ENCODE measurements at regions not wholly inside any gene's neighbourhood (a gene's known extent, or its start where the extent isn't known, plus 50 kb on each side); places are given as distances from the start of the nearest gene placed in this dataset.

DNA sequence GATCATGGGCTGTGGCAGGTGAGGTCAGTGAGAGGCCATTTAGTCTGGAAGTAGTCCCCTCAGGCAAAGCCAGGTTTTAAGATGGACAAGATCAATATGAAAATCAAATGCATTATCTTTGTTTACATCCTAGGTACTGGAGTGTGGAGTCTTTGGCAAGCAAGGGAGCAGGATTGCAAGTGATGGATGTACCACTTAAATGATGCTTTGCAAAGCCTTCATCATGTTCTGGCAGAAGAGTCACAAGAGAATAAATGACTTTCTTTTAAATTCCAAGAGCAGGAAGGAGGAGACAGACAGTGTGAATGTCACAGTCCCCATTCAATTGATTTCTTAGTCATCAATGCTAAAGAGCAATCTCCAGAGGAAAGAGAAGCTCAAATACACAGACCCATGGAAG is 908.3 kb downstream of the FAM181B start:
- Histone ChIP-seq H3K4me1 (ENCODE audit: control insufficient read depth, insufficient read depth, low read depth, low read length) (no peaks in the 10 kb centered on the region), H2BK120ac (ENCODE audit: low read depth, low read length) (no peak overlapping the region), H2BK5ac (ENCODE audit: low read depth, low read length, poor library complexity, severe bottlenecking) (no peak overlapping the region), H3K36me3 (ENCODE audit: control insufficient read depth in 1 of 2, insufficient read depth in 2 of 2, low read depth in 1 of 2, low read length in 2 of 2) (no peaks in the 10 kb centered on the region), H2BK15ac (ENCODE audit: low read depth, poor library complexity, severe bottlenecking) (no peak overlapping the region), H4K91ac (ENCODE audit: low read length) (no peak overlapping the region), H2BK12ac (ENCODE audit: low read length in 2 of 2) (no peak overlapping the region), H3K4me2 (ENCODE audit: low read length, poor library complexity, severe bottlenecking) (no peak overlapping the region), H3K4me3 (ENCODE audit: insufficient read depth in 1 of 2, low read depth in 1 of 2, low read length in 2 of 2) (no peak overlapping the region), H3K27ac (ENCODE audit: low read length, poor library complexity, severe bottlenecking) (no peak overlapping the region), H3K79me1 (replicated peaks; ENCODE audit: low read length, poor library complexity, severe bottlenecking) (no peaks in the 10 kb centered on the region), H3K9me3 (ENCODE audit: control insufficient read depth, low read length) (peaks cover 4% of the 10 kb centered on the region), H3K4ac (ENCODE audit: low read depth in 1 of 2, low read length in 2 of 2) (no peak overlapping the region), H3K18ac (ENCODE audit: low read depth in 1 of 2, low read length in 2 of 2) (no peak overlapping the region), H3K9ac (ENCODE audit: low read length) (no peak overlapping the region), H2AK5ac (ENCODE audit: low read length, severe bottlenecking) (no peak overlapping the region), H3K14ac (ENCODE audit: low read length in 2 of 2) (no peak overlapping the region), H2AFZ (ENCODE audit: low read depth, low read length) (no peak overlapping the region), H3K23ac (ENCODE audit: low read length in 2 of 2) (no peak overlapping the region), H3K27me3 (ENCODE audit: control insufficient read depth in 1 of 2, insufficient read depth in 1 of 2, low read length in 2 of 2) (no peaks in the 10 kb centered on the region), H4K8ac (ENCODE audit: low read length) (no peak overlapping the region)
- no peak for DNase-seq

DNA sequence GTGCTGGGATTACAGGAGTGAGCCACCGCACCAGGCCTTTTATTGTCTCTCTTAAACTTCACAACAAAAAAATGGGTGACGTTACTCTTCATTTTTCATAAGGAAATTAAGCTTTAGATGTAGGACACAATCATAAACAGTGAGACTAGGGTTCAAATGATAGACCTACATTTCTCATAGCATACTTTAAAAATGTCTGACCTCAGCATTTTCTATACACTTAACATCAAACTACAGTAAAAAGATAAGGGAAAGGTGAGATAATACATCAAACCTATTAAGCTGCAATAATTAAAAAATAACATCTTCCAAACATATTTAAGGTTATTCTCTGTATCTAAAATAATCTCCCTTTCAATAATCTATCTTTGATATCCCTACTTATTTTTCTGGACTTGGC is 914.2 kb downstream of the FAM181B start:
- no CpG with 5 or more reads among the region's 2 CpGs for WGBS
- Histone ChIP-seq H3K79me1 (replicated peaks; ENCODE audit: low read length, poor library complexity, severe bottlenecking) (no peaks in the 10 kb centered on the region), H3K14ac (ENCODE audit: low read length in 2 of 2) (no peak overlapping the region)

DNA sequence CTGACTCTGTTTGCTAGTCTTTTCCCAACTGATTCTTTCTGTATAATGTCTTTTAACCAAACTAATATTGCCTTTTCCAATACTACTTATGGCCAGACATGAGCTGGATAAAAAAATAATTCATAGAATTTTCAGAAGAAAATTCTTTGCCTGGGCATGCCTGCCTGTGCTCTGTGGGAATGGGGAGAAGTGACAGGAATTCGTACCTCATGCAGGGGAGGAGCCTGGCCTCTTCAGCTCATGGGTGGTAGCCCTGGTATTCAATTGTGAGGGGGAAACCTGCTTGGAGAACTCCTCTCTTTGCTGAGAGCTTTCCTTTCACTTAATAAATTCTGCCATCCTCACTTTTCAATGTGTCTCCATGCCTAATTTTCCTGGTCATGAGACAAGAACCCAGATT is 928.8 kb downstream of the FAM181B start:
- Histone ChIP-seq H2BK5ac (ENCODE audit: low read depth, low read length, poor library complexity, severe bottlenecking) (no peak overlapping the region), H3K36me3 (ENCODE audit: control insufficient read depth in 1 of 2, insufficient read depth in 2 of 2, low read depth in 1 of 2, low read length in 2 of 2) (no peaks in the 10 kb centered on the region), H3K79me1 (replicated peaks; ENCODE audit: low read length, poor library complexity, severe bottlenecking) (no peaks in the 10 kb centered on the region), H3K18ac (ENCODE audit: low read depth in 1 of 2, low read length in 2 of 2) (no peak overlapping the region), H3K4me2 (ENCODE audit: low read length, poor library complexity, severe bottlenecking) (no peak overlapping the region), H3K27ac (ENCODE audit: low read length, poor library complexity, severe bottlenecking) (no peak overlapping the region), H4K8ac (ENCODE audit: low read length) (no peak overlapping the region), H4K91ac (ENCODE audit: low read length) (no peak overlapping the region), H3K4me3 (ENCODE audit: insufficient read depth in 1 of 2, low read depth in 1 of 2, low read length in 2 of 2) (no peak overlapping the region), H3K27me3 (ENCODE audit: control insufficient read depth in 1 of 2, insufficient read depth in 1 of 2, low read length in 2 of 2) (no peaks in the 10 kb centered on the region), H3K4me1 (ENCODE audit: control insufficient read depth, insufficient read depth, low read depth, low read length) (no peaks in the 10 kb centered on the region), H3K23ac (ENCODE audit: low read length in 2 of 2) (no peak overlapping the region), H3K4ac (ENCODE audit: low read depth in 1 of 2, low read length in 2 of 2) (no peak overlapping the region), H2AFZ (ENCODE audit: low read depth, low read length) (no peak overlapping the region), H3K14ac (ENCODE audit: low read length in 2 of 2) (no peak overlapping the region), H2AK5ac (ENCODE audit: low read length, severe bottlenecking) (no peak overlapping the region), H3K9ac (ENCODE audit: low read length) (no peak overlapping the region), H2BK12ac (ENCODE audit: low read length in 2 of 2) (no peak overlapping the region), H2BK15ac (ENCODE audit: low read depth, poor library complexity, severe bottlenecking) (no peak overlapping the region), H3K9me3 (ENCODE audit: control insufficient read depth, low read length) (no peaks in the 10 kb centered on the region), H2BK120ac (ENCODE audit: low read depth, low read length) (no peak overlapping the region)
- 0% methylated on average over 1 of the region's 1 CpG for WGBS
- no peak for DNase-seq

More for the DNA sequence above, 914.2 kb downstream of the FAM181B start:
- Histone ChIP-seq H3K18ac (ENCODE audit: low read depth in 1 of 2, low read length in 2 of 2) (no peak overlapping the region), H2BK5ac (ENCODE audit: low read depth, low read length, poor library complexity, severe bottlenecking) (no peak overlapping the region), H4K91ac (ENCODE audit: low read length) (no peak overlapping the region), H3K23ac (ENCODE audit: low read length in 2 of 2) (no peak overlapping the region), H3K4me3 (ENCODE audit: insufficient read depth in 1 of 2, low read depth in 1 of 2, low read length in 2 of 2) (no peak overlapping the region), H2BK15ac (ENCODE audit: low read depth, poor library complexity, severe bottlenecking) (no peak overlapping the region), H3K4ac (ENCODE audit: low read depth in 1 of 2, low read length in 2 of 2) (no peak overlapping the region), H3K9me3 (ENCODE audit: control insufficient read depth, low read length) (no peaks in the 10 kb centered on the region), H2BK12ac (ENCODE audit: low read length in 2 of 2) (no peak overlapping the region), H4K8ac (ENCODE audit: low read length) (no peak overlapping the region), H3K27ac (ENCODE audit: low read length, poor library complexity, severe bottlenecking) (no peak overlapping the region), H3K36me3 (ENCODE audit: control insufficient read depth in 1 of 2, insufficient read depth in 2 of 2, low read depth in 1 of 2, low read length in 2 of 2) (no peaks in the 10 kb centered on the region), H2AK5ac (ENCODE audit: low read length, severe bottlenecking) (no peak overlapping the region), H3K9ac (ENCODE audit: low read length) (no peak overlapping the region), H2AFZ (ENCODE audit: low read depth, low read length) (no peak overlapping the region), H3K4me2 (ENCODE audit: low read length, poor library complexity, severe bottlenecking) (no peak overlapping the region), H3K27me3 (ENCODE audit: control insufficient read depth in 1 of 2, insufficient read depth in 1 of 2, low read length in 2 of 2) (no peaks in the 10 kb centered on the region), H3K4me1 (ENCODE audit: control insufficient read depth, insufficient read depth, low read depth, low read length) (no peaks in the 10 kb centered on the region), H2BK120ac (ENCODE audit: low read depth, low read length) (no peak overlapping the region)
- no peak for DNase-seq

- H4K91ac ChIP-seq (ENCODE audit: low read length): no peak overlapping the region
- H3K27me3 ChIP-seq (ENCODE audit: control insufficient read depth in 1 of 2, insufficient read depth in 1 of 2, low read length in 2 of 2): no peaks in the 10 kb centered on the region
- WGBS: no CpG with 5 or more reads among the region's 3 CpGs
- H3K14ac ChIP-seq (ENCODE audit: low read length in 2 of 2): no peak overlapping the region
- H3K27ac ChIP-seq (ENCODE audit: low read length, poor library complexity, severe bottlenecking): no peak overlapping the region
- no peak overlapping the region for H3K4me2 ChIP-seq (ENCODE audit: low read length, poor library complexity, severe bottlenecking)
- H2BK15ac ChIP-seq (ENCODE audit: low read depth, poor library complexity, severe bottlenecking): no peak overlapping the region
- no peak overlapping the region for H3K9ac ChIP-seq (ENCODE audit: low read length)
- H2BK5ac ChIP-seq (ENCODE audit: low read depth, low read length, poor library complexity, severe bottlenecking): no peak overlapping the region
- no peak overlapping the region for H3K4ac ChIP-seq (ENCODE audit: low read depth in 1 of 2, low read length in 2 of 2)
- no peaks in the 10 kb centered on the region for H3K79me1 ChIP-seq (replicated peaks; ENCODE audit: low read length, poor library complexity, severe bottlenecking)
- H3K4me3 ChIP-seq (ENCODE audit: insufficient read depth in 1 of 2, low read depth in 1 of 2, low read length in 2 of 2): no peak overlapping the region
- H3K36me3 ChIP-seq (ENCODE audit: control insufficient read depth in 1 of 2, insufficient read depth in 2 of 2, low read depth in 1 of 2, low read length in 2 of 2): no peaks in the 10 kb centered on the region
- no peaks in the 10 kb centered on the region for H3K9me3 ChIP-seq (ENCODE audit: control insufficient read depth, low read length)
- no peaks in the 10 kb centered on the region for H3K4me1 ChIP-seq (ENCODE audit: control insufficient read depth, insufficient read depth, low read depth, low read length)
- no peak for DNase-seq
- no peak overlapping the region for H2AK5ac ChIP-seq (ENCODE audit: low read length, severe bottlenecking)
- H2AFZ ChIP-seq (ENCODE audit: low read depth, low read length): no peak overlapping the region
- no peak overlapping the region for H3K18ac ChIP-seq (ENCODE audit: low read depth in 1 of 2, low read length in 2 of 2)
- no peak overlapping the region for H4K8ac ChIP-seq (ENCODE audit: low read length)
- H2BK120ac ChIP-seq (ENCODE audit: low read depth, low read length): no peak overlapping the region
- H3K23ac ChIP-seq (ENCODE audit: low read length in 2 of 2): no peak overlapping the region
- H2BK12ac ChIP-seq (ENCODE audit: low read length in 2 of 2): no peak overlapping the region
Measured at GRCh38 chr11:81802591-81802990, 931.1 kb downstream of the FAM181B start.
